Smooth muscle cell (in vitro differentiated cells): ENCODE measurements at regions not wholly inside any gene's neighbourhood (a gene's known extent, or its start where the extent isn't known, plus 50 kb on each side); places are given as distances from the start of the nearest gene placed in this dataset.

Experiments used
- DNase-seq: peaks from one replicate; lab custom pipeline; 2025; ENCODE audit not compliant: unreplicated experiment; lab: John Stamatoyannopoulos, UW
- H2AFZ ChIP-seq: fragments of 200-600 bp; sonication (generic); 2 replicates; pipeline ENCODE4 v1.6.0; 2016; ENCODE audit warnings: antibody characterized with exemption, low read depth, mild to moderate bottlenecking
- H3F3A ChIP-seq: fragments of 200-600 bp; sonication (generic); 2 replicates; pipeline ENCODE4 v1.6.0; 2017; ENCODE audit warnings: antibody characterized with exemption, low read depth
- H3K27ac ChIP-seq: fragments of 200-600 bp; sonication (generic); 2 replicates; pipeline ENCODE4 v1.5.1; 2016; ENCODE audit warnings: low read depth, mild to moderate bottlenecking
- H3K27me3 ChIP-seq: fragments of 200-600 bp; sonication (generic); 2 replicates; pipeline ENCODE4 v1.6.1; 2016; ENCODE audit warnings: low read depth, mild to moderate bottlenecking
- H3K36me3 ChIP-seq: fragments of 200-600 bp; sonication (generic); 2 replicates; pipeline ENCODE4 v1.5.1; 2016; ENCODE audit warnings: low read depth
- H3K4me1 ChIP-seq: fragments of 200-600 bp; sonication (generic); 2 replicates; pipeline ENCODE4 v1.5.1; 2016; ENCODE audit warnings: low read depth
- H3K4me2 ChIP-seq: fragments of 200-600 bp; sonication (generic); 2 replicates; pipeline ENCODE4 v1.6.0; 2016; ENCODE audit warnings: mild to moderate bottlenecking
- H3K4me3 ChIP-seq: fragments of 200-600 bp; sonication (generic); 2 replicates; pipeline ENCODE4 v1.5.1; 2016; ENCODE audit warnings: mild to moderate bottlenecking
- H3K79me2 ChIP-seq: fragments of 200-600 bp; sonication (generic); 2 replicates; pipeline ENCODE4 v1.6.0; 2016; ENCODE audit warnings: low read depth, mild to moderate bottlenecking
- H3K9ac ChIP-seq: fragments of 200-600 bp; sonication (generic); 2 replicates; pipeline ENCODE4 v1.6.0; 2016; ENCODE audit warnings: low read depth
- H3K9me3 ChIP-seq: fragments of 200-600 bp; sonication (generic); replicated peaks from 2 replicates; pipeline ENCODE4 v1.5.1; 2016; ENCODE audit warnings: low read depth
- H4K20me1 ChIP-seq: fragments of 200-600 bp; sonication (generic); 2 replicates; pipeline ENCODE4 v1.6.0; 2016; ENCODE audit warnings: low read depth
- CTCF ChIP-seq: fragments of 200-600 bp; sonication (generic); IDR thresholded peaks from 2 replicates; pipeline ENCODE4 v1.5.1; 2017; ENCODE audit warnings: borderline replicate concordance, mild to moderate bottlenecking, antibody characterized with exemption; ENCODE audit not compliant: insufficient read depth, poor library complexity, severe bottlenecking
- WGBS: methylation state at CpG from one replicate; pipeline ENCODE4 v1.1.7; 2016; ENCODE audit warnings: low lambda C conversion rate; 5-methylcytosine and 5-hydroxymethylcytosine counted together

- H3K4me2 ChIP-seq: no peak overlapping the region
- WGBS: 100% methylated on average over 1 of the region's 1 CpG
- H3K27ac ChIP-seq: no peak overlapping the region
- H3K9me3 ChIP-seq: no peaks in the 10 kb centered on the region
- H3F3A ChIP-seq: no peaks in the 10 kb centered on the region
- H3K9ac ChIP-seq: no peak overlapping the region
- peak overlapping the region; percentile 15 for H2AFZ ChIP-seq
- no peaks in the 10 kb centered on the region for H3K79me2 ChIP-seq
- no peaks in the 10 kb centered on the region for H3K27me3 ChIP-seq
- no peak overlapping the region for H3K4me3 ChIP-seq
- DNase-seq: no peak
- no peaks in the 10 kb centered on the region for H4K20me1 ChIP-seq
- no peaks in the 10 kb centered on the region for H3K4me1 ChIP-seq
- no peaks in the 10 kb centered on the region for H3K36me3 ChIP-seq
- no peak for TF ChIP-seq CTCF
These were observed 454.8 kb downstream of the AEBP2 start for GRCh38 chr12:19894050-19894449.

DNA sequence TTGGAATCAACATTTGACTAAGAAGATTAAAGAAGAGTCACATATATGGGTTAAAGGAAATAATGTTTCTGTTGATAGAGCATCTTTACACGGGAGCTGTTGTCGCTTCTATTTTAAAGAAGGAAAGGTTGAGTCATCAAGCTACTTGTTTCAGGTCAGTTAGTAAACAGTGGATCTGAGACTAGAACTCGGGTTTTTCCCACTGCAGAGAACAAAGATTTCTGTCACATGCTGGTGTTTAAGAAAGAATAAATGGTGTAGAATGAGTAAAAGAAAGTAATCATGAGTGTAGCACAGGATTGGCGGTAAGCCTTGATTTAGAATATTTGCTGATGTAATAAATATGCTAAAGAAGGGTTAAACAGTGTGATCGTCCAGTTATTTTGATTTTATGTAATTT, 455.5 kb downstream of the AEBP2 start:
- WGBS: 48% methylated on average over 5 of the region's 5 CpGs
- DNase-seq: no peak
- H3K4me1 ChIP-seq: no peaks in the 10 kb centered on the region

GRCh38 chr12:19895246-19896020, 456.1 kb downstream of the AEBP2 start:
- WGBS: 87% methylated on average over 2 of the region's 2 CpGs

More for the DNA sequence above, 455.5 kb downstream of the AEBP2 start:
- Histone ChIP-seq H3K27me3 (no peaks in the 10 kb centered on the region), H3K27ac (no peak overlapping the region), H2AFZ (no peak overlapping the region), H3K4me3 (no peak overlapping the region), H4K20me1 (no peaks in the 10 kb centered on the region), H3K36me3 (no peaks in the 10 kb centered on the region), H3K9ac (no peak overlapping the region), H3K79me2 (no peaks in the 10 kb centered on the region), H3F3A (no peaks in the 10 kb centered on the region), H3K4me2 (no peak overlapping the region), H3K9me3 (no peaks in the 10 kb centered on the region)
- TF ChIP-seq CTCF: no peak

More at GRCh38 chr12:19895246-19896020, 456.1 kb downstream of the AEBP2 start:
- Histone ChIP-seq H3K4me3 (no peak overlapping the region), H3K4me1 (no peaks in the 10 kb centered on the region), H3K27me3 (no peaks in the 10 kb centered on the region), H3K79me2 (no peaks in the 10 kb centered on the region), H3K36me3 (no peaks in the 10 kb centered on the region), H4K20me1 (no peaks in the 10 kb centered on the region), H2AFZ (no peak overlapping the region), H3F3A (no peaks in the 10 kb centered on the region), H3K4me2 (no peak overlapping the region), H3K9ac (no peak overlapping the region), H3K27ac (no peak overlapping the region), H3K9me3 (no peaks in the 10 kb centered on the region)
- TF ChIP-seq CTCF: no peak
- no peak for DNase-seq
